ENCODE measurements at regions not wholly inside any gene's neighbourhood (a gene's known extent, or its start where the extent isn't known, plus 50 kb on each side); places are given as distances from the start of the nearest gene placed in this dataset.

- H3K9me2 ChIP-seq (replicated peaks; ENCODE audit: control insufficient read depth, low read length), result no peaks in the 10 kb centered on the region
- no peak overlapping the region for H3K4me3 ChIP-seq (ENCODE audit: low read length)
- H4K20me1 ChIP-seq (ENCODE audit: control insufficient read depth, insufficient read depth, low read depth, low read length), result no peaks in the 10 kb centered on the region
- no peaks in the 10 kb centered on the region for H3K27me3 ChIP-seq (ENCODE audit: control insufficient read depth, low read length)
- H3K36me3 ChIP-seq (ENCODE audit: control insufficient read depth, low read length), result no peaks in the 10 kb centered on the region
- no peak for TF ChIP-seq CTCF (IDR thresholded peaks at IDR 0.05; ENCODE audit: low read depth, low read length, poor library complexity, severe bottlenecking)
- TF ChIP-seq EZH2phosphoT487 (IDR thresholded peaks at IDR 0.05; ENCODE audit: borderline replicate concordance, low read length), result no peak
- no peaks in the 10 kb centered on the region for H3K4me1 ChIP-seq (ENCODE audit: control insufficient read depth, low read length)
- H3F3A ChIP-seq (ENCODE audit: control insufficient read depth, insufficient read depth), result no peaks in the 10 kb centered on the region
- no peak overlapping the region for H3K4me2 ChIP-seq (ENCODE audit: low read length)
- no peaks in the 10 kb centered on the region for H3K79me2 ChIP-seq (ENCODE audit: control insufficient read depth, low read length)
- no peaks in the 10 kb centered on the region for H3K9me3 ChIP-seq (ENCODE audit: control insufficient read depth, insufficient read depth, low read length)
- H3K27ac ChIP-seq (ENCODE audit: low read depth, low read length), result no peak overlapping the region
Observed at GRCh38 chr4:124803026-124803425, 90.5 kb upstream of the ANKRD50 start.

- Histone ChIP-seq H3K4me1 (ENCODE audit: control insufficient read depth, low read length) (no peaks in the 10 kb centered on the region), H3K27me3 (ENCODE audit: control insufficient read depth, low read length) (no peaks in the 10 kb centered on the region), H3K9me2 (replicated peaks; ENCODE audit: control insufficient read depth, low read length) (no peaks in the 10 kb centered on the region), H3K4me3 (ENCODE audit: low read length) (no peak overlapping the region), H3F3A (ENCODE audit: control insufficient read depth, insufficient read depth) (no peaks in the 10 kb centered on the region), H3K79me2 (ENCODE audit: control insufficient read depth, low read length) (no peaks in the 10 kb centered on the region), H3K36me3 (ENCODE audit: control insufficient read depth, low read length) (no peaks in the 10 kb centered on the region), H3K27ac (ENCODE audit: low read depth, low read length) (no peak overlapping the region), H3K4me2 (ENCODE audit: low read length) (no peak overlapping the region), H4K20me1 (ENCODE audit: control insufficient read depth, insufficient read depth, low read depth, low read length) (no peaks in the 10 kb centered on the region), H3K9me3 (ENCODE audit: control insufficient read depth, insufficient read depth, low read length) (no peaks in the 10 kb centered on the region)
- TF ChIP-seq CTCF (IDR thresholded peaks at IDR 0.05; ENCODE audit: low read depth, low read length, poor library complexity, severe bottlenecking) (no peak), EZH2phosphoT487 (IDR thresholded peaks at IDR 0.05; ENCODE audit: borderline replicate concordance, low read length) (no peak)
Observed at GRCh38 chr4:124797223-124797622, 84.7 kb upstream of the ANKRD50 start.

GRCh38 chr4:124790471-124790870 lies 77.9 kb upstream of the ANKRD50 start:
- Histone ChIP-seq H3K4me3 (ENCODE audit: low read length) (no peak overlapping the region), H3K79me2 (ENCODE audit: control insufficient read depth, low read length) (no peaks in the 10 kb centered on the region), H3K36me3 (ENCODE audit: control insufficient read depth, low read length) (no peaks in the 10 kb centered on the region), H3K9me2 (replicated peaks; ENCODE audit: control insufficient read depth, low read length) (no peaks in the 10 kb centered on the region), H3K27me3 (ENCODE audit: control insufficient read depth, low read length) (no peaks in the 10 kb centered on the region), H4K20me1 (ENCODE audit: control insufficient read depth, insufficient read depth, low read depth, low read length) (no peaks in the 10 kb centered on the region), H3K27ac (ENCODE audit: low read depth, low read length) (no peak overlapping the region), H3K9me3 (ENCODE audit: control insufficient read depth, insufficient read depth, low read length) (no peaks in the 10 kb centered on the region), H3F3A (ENCODE audit: control insufficient read depth, insufficient read depth) (no peaks in the 10 kb centered on the region), H3K4me2 (ENCODE audit: low read length) (no peak overlapping the region), H3K4me1 (ENCODE audit: control insufficient read depth, low read length) (no peaks in the 10 kb centered on the region)
- no peak for TF ChIP-seq EZH2phosphoT487 (IDR thresholded peaks at IDR 0.05; ENCODE audit: borderline replicate concordance, low read length)
- TF ChIP-seq CTCF (IDR thresholded peaks at IDR 0.05; ENCODE audit: low read depth, low read length, poor library complexity, severe bottlenecking), result no peak

DNA sequence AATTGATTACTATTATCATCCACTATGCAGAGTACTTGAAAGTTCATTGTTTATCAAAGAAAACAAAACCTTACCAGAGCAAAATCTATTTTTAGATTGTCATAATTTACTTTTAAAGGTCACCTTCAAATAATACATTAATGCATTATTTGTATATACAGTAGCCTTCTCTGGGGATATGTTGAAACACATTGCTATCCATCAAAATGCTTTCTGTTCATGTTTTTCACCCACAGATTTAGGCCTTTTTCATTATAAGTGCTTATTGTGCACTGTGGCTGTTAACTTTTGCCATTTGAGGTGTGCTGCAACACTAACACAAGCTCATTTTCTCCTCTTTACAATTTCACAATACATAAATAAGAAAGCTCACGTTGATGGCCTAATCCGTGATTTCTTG lies 74.1 kb upstream of the ANKRD50 start:
- TF ChIP-seq CTCF (IDR thresholded peaks at IDR 0.05; ENCODE audit: low read depth, low read length, poor library complexity, severe bottlenecking) (no peak), EZH2phosphoT487 (IDR thresholded peaks at IDR 0.05; ENCODE audit: borderline replicate concordance, low read length) (no peak)
- H3K79me2 ChIP-seq (ENCODE audit: control insufficient read depth, low read length), result no peaks in the 10 kb centered on the region
- H3K9me3 ChIP-seq (ENCODE audit: control insufficient read depth, insufficient read depth, low read length), result no peaks in the 10 kb centered on the region
- H3K4me1 ChIP-seq (ENCODE audit: control insufficient read depth, low read length), result no peaks in the 10 kb centered on the region
- no peaks in the 10 kb centered on the region for H3K36me3 ChIP-seq (ENCODE audit: control insufficient read depth, low read length)
- no peaks in the 10 kb centered on the region for H3K27me3 ChIP-seq (ENCODE audit: control insufficient read depth, low read length)
- H4K20me1 ChIP-seq (ENCODE audit: control insufficient read depth, insufficient read depth, low read depth, low read length), result no peaks in the 10 kb centered on the region
- no peak overlapping the region for H3K4me2 ChIP-seq (ENCODE audit: low read length)
- H3K27ac ChIP-seq (ENCODE audit: low read depth, low read length), result no peak overlapping the region
- no peak overlapping the region for H3K4me3 ChIP-seq (ENCODE audit: low read length)
- no peaks in the 10 kb centered on the region for H3K9me2 ChIP-seq (replicated peaks; ENCODE audit: control insufficient read depth, low read length)
- no peaks in the 10 kb centered on the region for H3F3A ChIP-seq (ENCODE audit: control insufficient read depth, insufficient read depth)

Data from DOHH2 (cell line).